GM12878 (cell line): ENCODE measurements at regions not wholly inside any gene's neighbourhood (a gene's known extent, or its start where the extent isn't known, plus 50 kb on each side); places are given as distances from the start of the nearest gene placed in this dataset.

ENCODE experiments used
- BACH1 ChIP-seq: fragments of 450-650 bp; IDR thresholded peaks from 2 replicates; pipeline ENCODE4 v1.6.1; 2017; ENCODE audit warnings: mild to moderate bottlenecking, borderline replicate concordance
- POLR2A ChIP-seq: IDR thresholded peaks from 2 replicates; pipeline ENCODE4 v1.6.1; 2011; ENCODE audit warnings: low read depth, mild to moderate bottlenecking, low read length
- YY1 ChIP-seq: IDR thresholded peaks from 2 replicates; pipeline ENCODE4 v1.6.1; 2011; ENCODE audit warnings: low read depth, mild to moderate bottlenecking, low read length
- TF ChIP-seq, protein P1 (sequence below), 3 experiments: IDR thresholded peaks in 2 of 3; conservative IDR thresholded peaks in 1 of 3; 2 replicates each; pipeline ENCODE4 v1.5.1; 2011; ENCODE audit warnings: low read depth in 3 of 3, low read length in 3 of 3, mild to moderate bottlenecking in 3 of 3, control low read depth in 2 of 3, moderate library complexity in 2 of 3, inconsistent platforms in 1 of 3, mixed read lengths in 1 of 3; ENCODE audit not compliant: control insufficient read depth in 2 of 3, insufficient read depth in 1 of 3; ENCODE audit errors: extremely low read depth in 1 of 3

DNA sequence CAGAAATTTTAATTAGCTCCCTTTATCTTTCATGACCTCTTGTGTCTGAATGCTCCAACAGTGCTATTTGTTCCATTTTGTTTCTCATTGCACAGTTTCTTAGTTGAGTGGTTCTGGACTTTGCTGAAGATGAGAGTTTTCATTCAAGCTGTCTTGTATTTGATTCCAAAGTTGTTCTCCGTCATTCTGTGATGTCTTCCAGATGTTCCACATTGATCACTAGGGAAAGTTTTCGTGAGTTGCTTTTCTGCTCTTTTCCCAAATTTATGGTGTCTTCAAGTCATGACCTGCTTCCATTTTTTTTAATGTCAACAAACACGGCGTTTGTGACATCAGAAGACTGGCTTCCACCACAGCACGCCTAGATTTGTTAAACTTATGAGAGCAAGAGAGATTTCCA lies 575.5 kb downstream of the MRPL39 start:
- TF ChIP-seq YY1: no peak
- no peak for TF ChIP-seq POLR2A
- no peak for TF ChIP-seq BACH1
- TF ChIP-seq, protein P1, sequence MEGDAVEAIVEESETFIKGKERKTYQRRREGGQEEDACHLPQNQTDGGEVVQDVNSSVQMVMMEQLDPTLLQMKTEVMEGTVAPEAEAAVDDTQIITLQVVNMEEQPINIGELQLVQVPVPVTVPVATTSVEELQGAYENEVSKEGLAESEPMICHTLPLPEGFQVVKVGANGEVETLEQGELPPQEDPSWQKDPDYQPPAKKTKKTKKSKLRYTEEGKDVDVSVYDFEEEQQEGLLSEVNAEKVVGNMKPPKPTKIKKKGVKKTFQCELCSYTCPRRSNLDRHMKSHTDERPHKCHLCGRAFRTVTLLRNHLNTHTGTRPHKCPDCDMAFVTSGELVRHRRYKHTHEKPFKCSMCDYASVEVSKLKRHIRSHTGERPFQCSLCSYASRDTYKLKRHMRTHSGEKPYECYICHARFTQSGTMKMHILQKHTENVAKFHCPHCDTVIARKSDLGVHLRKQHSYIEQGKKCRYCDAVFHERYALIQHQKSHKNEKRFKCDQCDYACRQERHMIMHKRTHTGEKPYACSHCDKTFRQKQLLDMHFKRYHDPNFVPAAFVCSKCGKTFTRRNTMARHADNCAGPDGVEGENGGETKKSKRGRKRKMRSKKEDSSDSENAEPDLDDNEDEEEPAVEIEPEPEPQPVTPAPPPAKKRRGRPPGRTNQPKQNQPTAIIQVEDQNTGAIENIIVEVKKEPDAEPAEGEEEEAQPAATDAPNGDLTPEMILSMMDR (IDR thresholded peaks at IDR 0.05 in 2 of 3, conservative IDR thresholded peaks at IDR 0.05 in 1 of 3; ENCODE audit: control insufficient read depth in 2 of 3, extremely low read depth in 1 of 3, insufficient read depth in 1 of 3, low read depth in 3 of 3, low read length in 3 of 3): no peak
